GM12892 (cell line): ENCODE measurements at regions not wholly inside any gene's neighbourhood (a gene's known extent, or its start where the extent isn't known, plus 50 kb on each side); places are given as distances from the start of the nearest gene placed in this dataset.

Experiments used
- DNase-seq: peaks from one replicate; pipeline ENCODE4 v3.0.0; 2011; ENCODE audit not compliant: insufficient read length
- FAIRE-seq: peaks from 2 replicates; lab custom pipeline; 2011; peaks lifted over from hg19 to GRCh38; lab: Jason Lieb, UNC
- POLR2A ChIP-seq: IDR thresholded peaks from 2 replicates; pipeline ENCODE4 v1.6.1; 2011; ENCODE audit warnings: low read depth, low read length, control low read depth
- POLR2AphosphoS5 ChIP-seq: IDR thresholded peaks from 2 replicates; pipeline ENCODE4 v1.6.1; 2011; ENCODE audit warnings: low read depth, low read length, control low read depth
- TAF1 ChIP-seq: IDR thresholded peaks from 2 replicates; pipeline ENCODE4 v1.6.1; 2011; ENCODE audit warnings: low read depth, mild to moderate bottlenecking, control low read depth, low read length, borderline replicate concordance

GRCh38 chr3:5543047-5543446 is 355.5 kb downstream of the EDEM1 start:
- no peak for DNase-seq
- TF ChIP-seq POLR2AphosphoS5 (no peak), POLR2A (no peak), TAF1 (no peak)
- FAIRE-seq, result no peak

- FAIRE-seq (no peak), DNase-seq (no peak)
- TF ChIP-seq POLR2AphosphoS5, result no peak
- TF ChIP-seq TAF1, result no peak
- TF ChIP-seq POLR2A, result no peak
Observed at GRCh38 chr3:5545719-5546118, 358.2 kb downstream of the EDEM1 start.

GRCh38 chr3:5553203-5553602 is 365.7 kb downstream of the EDEM1 start:
- FAIRE-seq, result no peak
- TF ChIP-seq TAF1 (no peak), POLR2A (no peak), POLR2AphosphoS5 (no peak)
- DNase-seq, result no peak

- FAIRE-seq (peak; percentile 14), DNase-seq (no peak)
- TF ChIP-seq POLR2AphosphoS5, result no peak
- TF ChIP-seq POLR2A, result no peak
- TF ChIP-seq TAF1, result no peak
Observed at GRCh38 chr3:5554245-5554747, 366.8 kb downstream of the EDEM1 start.

DNA sequence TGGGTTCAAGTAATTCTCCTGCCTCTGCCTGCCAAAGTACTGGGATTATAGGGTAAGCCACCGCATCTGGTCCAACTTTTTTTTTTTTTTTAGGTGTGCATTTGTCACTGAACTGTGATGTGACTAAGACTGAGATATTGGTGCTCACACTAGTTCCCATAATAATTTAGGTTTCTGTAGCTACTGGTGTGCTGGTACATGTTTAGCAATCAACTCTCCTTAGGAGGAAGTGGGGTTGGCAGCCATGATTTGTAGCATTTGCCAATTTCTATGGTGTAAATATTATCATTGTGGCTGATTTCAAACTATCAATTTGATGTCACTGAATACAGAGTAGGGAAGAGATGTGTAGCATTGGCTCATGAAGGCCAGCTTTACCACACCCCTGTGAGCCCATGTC is 372.7 kb downstream of the EDEM1 start:
- TF ChIP-seq TAF1 (no peak), POLR2AphosphoS5 (no peak), POLR2A (no peak)
- FAIRE-seq, result peak; percentile 62
- no peak for DNase-seq

DNA sequence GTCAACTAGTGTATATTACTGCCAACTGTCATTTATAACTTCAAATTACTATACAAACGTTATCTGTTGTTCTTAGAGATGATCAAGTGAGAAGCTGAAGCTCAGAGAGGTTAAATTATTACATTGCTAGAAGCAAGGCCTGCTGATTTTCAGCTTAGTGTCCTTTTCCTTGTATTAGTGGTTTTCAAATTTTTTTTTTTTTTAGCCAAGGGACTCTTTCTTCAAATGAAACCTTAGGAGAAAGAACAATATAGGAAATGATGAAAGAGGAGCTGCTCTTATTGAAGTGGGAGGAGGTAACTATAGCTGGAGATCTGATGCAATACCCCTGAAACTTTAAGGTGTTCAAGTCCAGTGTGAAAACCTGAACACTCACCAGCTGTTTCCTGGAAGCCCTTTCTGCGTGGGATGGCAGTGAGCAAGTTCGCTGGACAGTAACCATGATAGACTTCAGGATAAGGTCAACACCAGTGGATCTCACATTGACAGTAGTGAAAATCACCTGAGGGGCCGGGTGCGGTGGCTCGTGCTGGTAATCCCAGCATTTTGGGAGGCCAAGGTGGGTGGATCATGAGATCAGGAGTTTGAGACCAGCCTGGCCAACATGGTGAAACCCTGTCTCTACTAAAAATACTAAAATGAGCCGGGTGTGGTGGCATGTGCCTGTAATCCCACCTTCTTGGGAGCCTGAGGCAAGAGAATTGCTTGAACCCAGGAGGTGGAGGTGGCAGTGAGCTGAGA is 376.2 kb downstream of the EDEM1 start:
- FAIRE-seq (no peak), DNase-seq (no peak)
- TF ChIP-seq TAF1, result no peak
- no peak for TF ChIP-seq POLR2A
- no peak for TF ChIP-seq POLR2AphosphoS5

DNA sequence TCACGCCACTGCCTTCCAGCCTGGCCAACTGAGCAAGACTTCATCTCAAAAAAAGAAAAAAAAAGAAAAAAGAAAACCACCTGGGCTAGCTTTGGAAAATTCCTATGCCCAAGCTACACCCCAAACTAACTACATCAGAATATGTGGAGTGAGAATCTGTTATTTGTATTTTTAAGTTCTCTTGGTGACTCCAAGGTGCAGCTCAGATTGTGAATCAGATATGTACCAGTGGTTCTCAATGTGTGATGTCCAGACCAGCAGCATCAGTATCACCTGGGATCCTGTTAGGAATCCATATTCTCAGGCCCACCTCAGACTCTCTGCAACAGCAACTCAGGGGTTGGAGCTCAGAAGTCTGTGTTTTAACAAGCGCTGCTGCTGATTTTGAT is 376.8 kb downstream of the EDEM1 start:
- TF ChIP-seq POLR2A, result no peak
- TF ChIP-seq POLR2AphosphoS5, result no peak
- TF ChIP-seq TAF1, result no peak
- no peak for FAIRE-seq

DNA sequence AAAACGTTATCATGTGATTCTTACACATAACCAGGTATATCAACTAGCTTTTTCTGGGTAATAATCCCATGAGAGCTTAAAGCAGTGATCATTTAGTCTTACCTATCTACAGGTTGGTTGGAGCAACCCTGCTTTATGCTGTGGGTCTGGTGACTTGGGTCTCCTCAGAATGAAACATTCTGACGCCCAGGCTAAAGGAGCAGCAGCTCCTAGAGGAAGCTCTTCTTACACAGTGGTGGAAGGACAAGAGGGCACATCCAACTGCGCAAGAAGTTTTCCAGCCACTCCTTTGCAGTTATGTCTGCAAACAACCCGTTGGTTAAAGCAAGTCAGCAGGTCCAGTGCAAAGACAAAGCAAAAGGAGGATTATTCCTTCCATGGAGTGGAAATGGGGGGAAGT is 377.5 kb downstream of the EDEM1 start:
- no peak for DNase-seq
- FAIRE-seq, result peak; percentile 85

More for the DNA sequence above, 376.8 kb downstream of the EDEM1 start:
- DNase-seq, result no peak

GRCh38 chr3:5567113-5567512 is 379.6 kb downstream of the EDEM1 start:
- TF ChIP-seq TAF1, result no peak
- TF ChIP-seq POLR2A, result no peak
- TF ChIP-seq POLR2AphosphoS5, result no peak
- DNase-seq (no peak), FAIRE-seq (no peak)

More for the DNA sequence above, 377.5 kb downstream of the EDEM1 start:
- TF ChIP-seq POLR2A (no peak), POLR2AphosphoS5 (no peak), TAF1 (no peak)

- DNase-seq (no peak), FAIRE-seq (peak; percentile 30)
- TF ChIP-seq TAF1 (no peak), POLR2AphosphoS5 (no peak), POLR2A (no peak)
Observed at GRCh38 chr3:5568451-5568850, 380.9 kb downstream of the EDEM1 start.

- no peak for TF ChIP-seq TAF1
- no peak for TF ChIP-seq POLR2AphosphoS5
- no peak for TF ChIP-seq POLR2A
- FAIRE-seq, result no peak
- DNase-seq, result no peak
Observed at GRCh38 chr3:5569152-5569551, 381.6 kb downstream of the EDEM1 start.

- DNase-seq, result no peak
- TF ChIP-seq POLR2A, result no peak
- no peak for TF ChIP-seq TAF1
- no peak for TF ChIP-seq POLR2AphosphoS5
- no peak for FAIRE-seq
Observed at GRCh38 chr3:5572168-5572567, 384.7 kb downstream of the EDEM1 start.
